ENCODE measurements at regions not wholly inside any gene's neighbourhood (a gene's known extent, or its start where the extent isn't known, plus 50 kb on each side); places are given as distances from the start of the nearest gene placed in this dataset.

GRCh38 chr5:174303035-174303434 lies 257.5 kb downstream of the NSG2 start:
- Mint-ChIP-seq H3K36me3 (no peaks in the 10 kb centered on the region), H3K27ac (no peak overlapping the region), H3K4me1 (no peaks in the 10 kb centered on the region), H3K27me3 (peaks cover 18 to 36% of the 10 kb centered on the region in 2 donors), H3K4me3 (no peak overlapping the region), H3K9me3 (peaks cover 0 to 8% (median 2%) of the 10 kb centered on the region in 3 donors)
- H3K27me3 ChIP-seq (replicated peaks in 1 of 2; ENCODE audit: control insufficient read depth in 2 of 2, extremely low read depth in 1 of 2, insufficient read depth in 2 of 2, low read length in 1 of 2) = peaks cover 0 to 13% of the 10 kb centered on the region in 2 experiments
- ChIA-PET CTCF (no interaction called here), POLR2A (no interaction called here)
- no peak overlapping the region for H3K27ac ChIP-seq (ENCODE audit: low read length)
- no peaks in the 10 kb centered on the region for H3K9me3 ChIP-seq
- no peak overlapping the region for H3K4me3 ChIP-seq (ENCODE audit: control insufficient read depth in 1 of 2, extremely low read depth in 1 of 2, low read length in 1 of 2)
- DNase-seq = no peak
- no peaks in the 10 kb centered on the region for H3K36me3 ChIP-seq (ENCODE audit: control insufficient read depth in 2 of 2, extremely low read depth in 1 of 2, insufficient read depth in 1 of 2, low read length in 1 of 2)
- ATAC-seq (replicated peaks in 1 of 4) = no peak
- no peaks in the 10 kb centered on the region for H3K4me1 ChIP-seq (ENCODE audit: control insufficient read depth in 1 of 2, extremely low read depth in 1 of 2, insufficient read depth in 2 of 2, low read length in 2 of 2)
- WGBS (ENCODE audit: insufficient coverage) = 93% methylated on average over 2 of the region's 8 CpGs

GRCh38 chr5:174303437-174304045 lies 258.0 kb downstream of the NSG2 start:
- H3K27me3 Mint-ChIP-seq = peaks cover 18 to 36% of the 10 kb centered on the region in 2 donors
- no peaks in the 10 kb centered on the region for H3K36me3 Mint-ChIP-seq
- peaks cover 0 to 3% (median 0%) of the 10 kb centered on the region in 3 donors for H3K9me3 Mint-ChIP-seq
- H3K27ac Mint-ChIP-seq = no peak overlapping the region
- peaks cover 0 to 14% of the 10 kb centered on the region in 2 experiments for H3K27me3 ChIP-seq (replicated peaks in 1 of 2; ENCODE audit: control insufficient read depth in 2 of 2, extremely low read depth in 1 of 2, insufficient read depth in 2 of 2, low read length in 1 of 2)
- no peak overlapping the region for H3K27ac ChIP-seq (ENCODE audit: low read length)
- H3K4me1 Mint-ChIP-seq = no peaks in the 10 kb centered on the region
- no peaks in the 10 kb centered on the region for H3K36me3 ChIP-seq (ENCODE audit: control insufficient read depth in 2 of 2, extremely low read depth in 1 of 2, insufficient read depth in 1 of 2, low read length in 1 of 2)
- DNase-seq = no peak
- no peak overlapping the region for H3K4me3 Mint-ChIP-seq
- 68% methylated on average over 3 of the region's 10 CpGs for WGBS (ENCODE audit: insufficient coverage)
- no peak for ATAC-seq (replicated peaks in 1 of 4)
- no peak overlapping the region for H3K4me3 ChIP-seq (ENCODE audit: control insufficient read depth in 1 of 2, extremely low read depth in 1 of 2, low read length in 1 of 2)
- H3K9me3 ChIP-seq = no peaks in the 10 kb centered on the region
- H3K4me1 ChIP-seq (ENCODE audit: control insufficient read depth in 1 of 2, extremely low read depth in 1 of 2, insufficient read depth in 2 of 2, low read length in 2 of 2) = no peaks in the 10 kb centered on the region
- CTCF ChIA-PET = no interaction called here
- POLR2A ChIA-PET = no interaction called here

- H3K27me3 Mint-ChIP-seq = peaks cover 26 to 42% of the 10 kb centered on the region in 2 donors
- Histone ChIP-seq H3K4me3 (ENCODE audit: control insufficient read depth in 1 of 2, extremely low read depth in 1 of 2, low read length in 1 of 2) (no peak overlapping the region), H3K36me3 (ENCODE audit: control insufficient read depth in 2 of 2, extremely low read depth in 1 of 2, insufficient read depth in 1 of 2, low read length in 1 of 2) (no peaks in the 10 kb centered on the region), H3K4me1 (ENCODE audit: control insufficient read depth in 1 of 2, extremely low read depth in 1 of 2, insufficient read depth in 2 of 2, low read length in 2 of 2) (no peaks in the 10 kb centered on the region), H3K27ac (ENCODE audit: low read length) (no peak overlapping the region), H3K27me3 (replicated peaks in 1 of 2; ENCODE audit: control insufficient read depth in 2 of 2, extremely low read depth in 1 of 2, insufficient read depth in 2 of 2, low read length in 1 of 2) (peaks cover 0 to 18% of the 10 kb centered on the region in 2 experiments), H3K9me3 (no peaks in the 10 kb centered on the region)
- DNase-seq (no peak), ATAC-seq (replicated peaks in 1 of 4) (no peak)
- CTCF ChIA-PET = no interaction called here
- H3K27ac Mint-ChIP-seq = no peak overlapping the region
- H3K4me1 Mint-ChIP-seq = no peaks in the 10 kb centered on the region
- WGBS (ENCODE audit: insufficient coverage) = 62% methylated on average over 6 of the region's 8 CpGs
- H3K36me3 Mint-ChIP-seq = no peaks in the 10 kb centered on the region
- no peaks in the 10 kb centered on the region for H3K9me3 Mint-ChIP-seq
- H3K4me3 Mint-ChIP-seq = no peak overlapping the region
- POLR2A ChIA-PET = interaction anchor here in 1 of 2 donors (0.5 kb wide), 1 partner anchor 12 kb away, joined by 3 read pairs; no protein-coding TSS in a partner anchor
Observed at GRCh38 chr5:174305241-174305681, 259.8 kb downstream of the NSG2 start.

GRCh38 chr5:174306345-174307030 lies 261.0 kb downstream of the NSG2 start:
- Histone ChIP-seq H3K4me1 (ENCODE audit: control insufficient read depth in 1 of 2, extremely low read depth in 1 of 2, insufficient read depth in 2 of 2, low read length in 2 of 2) (peaks cover 0 to 1% of the 10 kb centered on the region in 2 experiments), H3K27ac (ENCODE audit: low read length) (no peak overlapping the region), H3K36me3 (ENCODE audit: control insufficient read depth in 2 of 2, extremely low read depth in 1 of 2, insufficient read depth in 1 of 2, low read length in 1 of 2) (no peaks in the 10 kb centered on the region), H3K9me3 (no peaks in the 10 kb centered on the region), H3K4me3 (ENCODE audit: control insufficient read depth in 1 of 2, extremely low read depth in 1 of 2, low read length in 1 of 2) (no peak overlapping the region), H3K27me3 (replicated peaks in 1 of 2; ENCODE audit: control insufficient read depth in 2 of 2, extremely low read depth in 1 of 2, insufficient read depth in 2 of 2, low read length in 1 of 2) (peaks cover 0 to 26% of the 10 kb centered on the region in 2 experiments)
- H3K36me3 Mint-ChIP-seq = no peaks in the 10 kb centered on the region
- POLR2A ChIA-PET = no interaction called here
- H3K4me3 Mint-ChIP-seq = no peak overlapping the region
- CTCF ChIA-PET = no interaction called here
- no peaks in the 10 kb centered on the region for H3K9me3 Mint-ChIP-seq
- ATAC-seq (replicated peaks in 1 of 4) (no peak), DNase-seq (no peak)
- H3K4me1 Mint-ChIP-seq = peaks cover 0 to 2% (median 0%) of the 10 kb centered on the region in 3 donors
- H3K27ac Mint-ChIP-seq = no peak overlapping the region
- H3K27me3 Mint-ChIP-seq = peaks cover 30 to 51% of the 10 kb centered on the region in 2 donors
- WGBS (ENCODE audit: insufficient coverage) = 84% methylated on average over 7 of the region's 11 CpGs

GRCh38 chr5:174307031-174307408 lies 261.5 kb downstream of the NSG2 start:
- CTCF ChIA-PET = no interaction called here
- no peaks in the 10 kb centered on the region for H3K36me3 ChIP-seq (ENCODE audit: control insufficient read depth in 2 of 2, extremely low read depth in 1 of 2, insufficient read depth in 1 of 2, low read length in 1 of 2)
- Mint-ChIP-seq H3K9me3 (no peaks in the 10 kb centered on the region), H3K4me1 (peaks cover 0 to 2% (median 0%) of the 10 kb centered on the region in 3 donors), H3K4me3 (no peak overlapping the region), H3K27me3 (peaks cover 30 to 51% of the 10 kb centered on the region in 2 donors), H3K36me3 (no peaks in the 10 kb centered on the region), H3K27ac (no peak overlapping the region)
- ATAC-seq (replicated peaks in 1 of 4) = no peak
- H3K27ac ChIP-seq (ENCODE audit: low read length) = no peak overlapping the region
- DNase-seq = no peak
- WGBS (ENCODE audit: insufficient coverage) = 69% methylated on average over 10 of the region's 11 CpGs
- POLR2A ChIA-PET = no interaction called here
- H3K9me3 ChIP-seq = no peaks in the 10 kb centered on the region
- H3K4me3 ChIP-seq (ENCODE audit: control insufficient read depth in 1 of 2, extremely low read depth in 1 of 2, low read length in 1 of 2) = no peak overlapping the region
- peaks cover 0 to 6% of the 10 kb centered on the region in 2 experiments for H3K4me1 ChIP-seq (ENCODE audit: control insufficient read depth in 1 of 2, extremely low read depth in 1 of 2, insufficient read depth in 2 of 2, low read length in 2 of 2)
- H3K27me3 ChIP-seq (replicated peaks in 1 of 2; ENCODE audit: control insufficient read depth in 2 of 2, extremely low read depth in 1 of 2, insufficient read depth in 2 of 2, low read length in 1 of 2) = peaks cover 0 to 30% of the 10 kb centered on the region in 2 experiments

GRCh38 chr5:174307656-174308271 lies 262.3 kb downstream of the NSG2 start:
- Histone ChIP-seq H3K36me3 (ENCODE audit: control insufficient read depth in 2 of 2, extremely low read depth in 1 of 2, insufficient read depth in 1 of 2, low read length in 1 of 2) (no peaks in the 10 kb centered on the region), H3K27ac (ENCODE audit: low read length) (no peak overlapping the region), H3K4me1 (ENCODE audit: control insufficient read depth in 1 of 2, extremely low read depth in 1 of 2, insufficient read depth in 2 of 2, low read length in 2 of 2) (peaks cover 0 to 8% of the 10 kb centered on the region in 2 experiments), H3K27me3 (replicated peaks in 1 of 2; ENCODE audit: control insufficient read depth in 2 of 2, extremely low read depth in 1 of 2, insufficient read depth in 2 of 2, low read length in 1 of 2) (peaks cover 0 to 37% of the 10 kb centered on the region in 2 experiments), H3K4me3 (ENCODE audit: control insufficient read depth in 1 of 2, extremely low read depth in 1 of 2, low read length in 1 of 2) (no peak overlapping the region), H3K9me3 (no peaks in the 10 kb centered on the region)
- Mint-ChIP-seq H3K4me3 (no peak overlapping the region), H3K4me1 (peaks cover 0 to 4% (median 2%) of the 10 kb centered on the region in 3 donors), H3K27ac (no peak overlapping the region), H3K36me3 (no peaks in the 10 kb centered on the region), H3K9me3 (no peaks in the 10 kb centered on the region), H3K27me3 (peaks cover 28 to 51% of the 10 kb centered on the region in 2 donors)
- 81% methylated on average over 11 of the region's 12 CpGs for WGBS (ENCODE audit: insufficient coverage)
- ChIA-PET CTCF (no interaction called here), POLR2A (no interaction called here)
- no peak for ATAC-seq (replicated peaks in 1 of 4)
- no peak for DNase-seq

All from T-cell (primary cell).